ENCODE measurements at regions not wholly inside any gene's neighbourhood (a gene's known extent, or its start where the extent isn't known, plus 50 kb on each side); places are given as distances from the start of the nearest gene placed in this dataset.
"Not testable (repeated sequence)": the region's sequence is repeated elsewhere in the genome, so short reads cannot be mapped to it uniquely, and the experiment has no call there.

GRCh38 chr18:11388755-11389680 is 220.4 kb upstream of the SLC35G4 start:
- no peak for DNase-seq (ENCODE audit: low read depth in 4 of 4, low spot score in 1 of 4)

GRCh38 chr18:11387880-11388279 is 221.5 kb upstream of the SLC35G4 start:
- peak in 1 of 4 experiments; percentile 2 for DNase-seq (ENCODE audit: low read depth in 4 of 4, low spot score in 1 of 4)

- no peak for DNase-seq (ENCODE audit: low read depth in 4 of 4, low spot score in 1 of 4)
These were observed 226.0 kb upstream of the SLC35G4 start for GRCh38 chr18:11383381-11383780.

- DNase-seq (ENCODE audit: low read depth in 4 of 4, low spot score in 1 of 4) = no peak
These were observed 228.4 kb upstream of the SLC35G4 start for GRCh38 chr18:11380968-11381367.

- DNase-seq (ENCODE audit: low read depth in 4 of 4, low spot score in 1 of 4) = no peak
These were observed 229.7 kb upstream of the SLC35G4 start for GRCh38 chr18:11379660-11380059.

- no peak for DNase-seq (ENCODE audit: low read depth in 4 of 4, low spot score in 1 of 4)
These were observed 228.6 kb upstream of the PIEZO2 start for GRCh38 chr18:11377766-11378540.

GRCh38 chr18:11372163-11372562 is 222.8 kb upstream of the PIEZO2 start:
- DNase-seq (ENCODE audit: low read depth in 4 of 4, low spot score in 1 of 4) = no peak

- DNase-seq (ENCODE audit: low read depth in 4 of 4, low spot score in 1 of 4) = no peak
These were observed 220.2 kb upstream of the PIEZO2 start for GRCh38 chr18:11369556-11369955.

GRCh38 chr18:11368020-11368419 is 218.7 kb upstream of the PIEZO2 start:
- no peak for DNase-seq (ENCODE audit: low read depth in 4 of 4, low spot score in 1 of 4)

GRCh38 chr18:11367351-11367750 is 218.0 kb upstream of the PIEZO2 start:
- DNase-seq (ENCODE audit: low read depth in 4 of 4, low spot score in 1 of 4) = no peak

- DNase-seq (ENCODE audit: low read depth in 4 of 4, low spot score in 1 of 4) = no peak
These were observed 217.0 kb upstream of the PIEZO2 start for GRCh38 chr18:11366410-11366809.

- DNase-seq (ENCODE audit: low read depth in 4 of 4, low spot score in 1 of 4) = no peak
These were observed 213.5 kb upstream of the PIEZO2 start for GRCh38 chr18:11362856-11363255.

- DNase-seq (ENCODE audit: low read depth in 4 of 4, low spot score in 1 of 4) = not testable (repeated sequence)
These were observed 212.5 kb upstream of the PIEZO2 start for GRCh38 chr18:11361862-11362261.

- no peak for DNase-seq (ENCODE audit: low read depth in 4 of 4, low spot score in 1 of 4)
These were observed 208.3 kb upstream of the PIEZO2 start for GRCh38 chr18:11357678-11358077.

- not testable (repeated sequence) for DNase-seq (ENCODE audit: low read depth in 4 of 4, low spot score in 1 of 4)
These were observed 195.2 kb upstream of the PIEZO2 start for GRCh38 chr18:11344576-11344975.

GRCh38 chr18:11343096-11343495 is 193.7 kb upstream of the PIEZO2 start:
- DNase-seq (ENCODE audit: low read depth in 4 of 4, low spot score in 1 of 4) = no peak

- DNase-seq (ENCODE audit: low read depth in 4 of 4, low spot score in 1 of 4) = not testable (repeated sequence)
These were observed 192.7 kb upstream of the PIEZO2 start for GRCh38 chr18:11342115-11342514.

GRCh38 chr18:11339188-11339775 is 189.9 kb upstream of the PIEZO2 start:
- DNase-seq (ENCODE audit: low read depth in 4 of 4, low spot score in 1 of 4) = no peak

- DNase-seq (ENCODE audit: low read depth in 4 of 4, low spot score in 1 of 4) = no peak
These were observed 186.9 kb upstream of the PIEZO2 start for GRCh38 chr18:11336241-11336640.

GRCh38 chr18:11327391-11328009 is 178.1 kb upstream of the PIEZO2 start:
- DNase-seq (ENCODE audit: low read depth in 4 of 4, low spot score in 1 of 4) = no peak
